HCT116 (cell line): ENCODE measurements at regions not wholly inside any gene's neighbourhood (a gene's known extent, or its start where the extent isn't known, plus 50 kb on each side); places are given as distances from the start of the nearest gene placed in this dataset.

Experiments used
- ATAC-seq: fragments of 200-7000 bp; cut with Tn5 transposase; 2 replicates; pipeline ENCODE4 v1.9.1; 2020; ENCODE audit warnings: mild to moderate bottlenecking, moderate library complexity
- BruUV-seq: library from RNA; stranded (reverse); fragments of 400-500 nt; replicated peaks from 2 replicates; lab custom pipeline; 2021; lab: Mats Ljungman, UMichigan
- CTCF ChIA-PET: fragments of 300-600 bp; sonication (Branson Sonifier 250); formaldehyde crosslinking; loops from one replicate; lab custom pipeline; 2021; ENCODE audit warnings: antibody characterized with exemption; lab: Charles Lee
- POLR2A ChIA-PET: fragments of 300-600, 350-600 bp; sonication (Branson Sonifier 250); formaldehyde crosslinking; loops from one replicate; lab custom pipeline; 2021; ENCODE audit warnings: antibody characterized with exemption; lab: Charles Lee
- RAD21 ChIA-PET, 2 experiments: fragments of 300-600 bp; sonication (Branson Sonifier 250); formaldehyde crosslinking; loops; one replicate each; lab custom pipeline; 2023; ENCODE audit warnings: low total read pairs in 2 of 2; ENCODE audit not compliant: uncharacterized antibody in 2 of 2, unreplicated experiment in 2 of 2, low non-redundant PET in 1 of 2; lab: Charles Lee
- DNase-seq: peaks from one replicate; pipeline ENCODE4 v3.0.0-alpha.2; 2010; ENCODE audit warnings: low read depth, low spot score
- H2AFZ ChIP-seq: fragments of 200-600 bp; shearing (Covaris generic), sonication (generic); 2 replicates; pipeline ENCODE4 v1.6.1; 2017; ENCODE audit warnings: low read depth, mixed run types, mixed read lengths, antibody characterized with exemption, low read length; ENCODE audit not compliant: poor library complexity, severe bottlenecking
- H3K27ac ChIP-seq: 2 replicates; pipeline ENCODE4 v1.5.1; 2012; ENCODE audit warnings: low read depth, low read length
- H3K27me3 ChIP-seq: fragments of 200-600 bp; sonication (generic); 2 replicates; pipeline ENCODE4 v1.6.1; 2016; ENCODE audit warnings: mixed run types, low read length, mixed read lengths; ENCODE audit not compliant: insufficient read depth
- H3K36me3 ChIP-seq, 2 experiments: fragments of 200-500 bp in 1 of 2; fragments of 200-600 bp in 1 of 2; sonication (Bioruptor generic) in 1 of 2; sonication (generic) in 1 of 2; 2 replicates each; pipeline versions ENCODE4 v1.5.1 to v1.6.1; 2014 to 2016; ENCODE audit warnings: low read length in 2 of 2, inconsistent platforms in 1 of 2, mixed read lengths in 1 of 2, mixed run types in 1 of 2; ENCODE audit not compliant: insufficient read depth in 2 of 2, control insufficient read depth in 1 of 2
- H3K4me1 ChIP-seq, 2 experiments: fragments of 200-600 bp in 1 of 2; sonication (generic) in 1 of 2; 2 replicates each; pipeline versions ENCODE4 v1.5.1 to v1.6.1; 2012 to 2017; ENCODE audit warnings: low read length in 2 of 2, inconsistent platforms in 1 of 2, mild to moderate bottlenecking in 1 of 2, mixed read lengths in 1 of 2, mixed run types in 1 of 2, moderate library complexity in 1 of 2; ENCODE audit not compliant: insufficient read depth in 2 of 2, control insufficient read depth in 1 of 2
- H3K4me2 ChIP-seq: fragments of 200-600 bp; sonication (generic); 2 replicates; pipeline ENCODE4 v1.6.1; 2017; ENCODE audit warnings: mixed run types, low read length, mixed read lengths
- H3K4me3 ChIP-seq, 2 experiments: fragments of 200-600 bp in 1 of 2; sonication (generic) in 1 of 2; replicated peaks in 1 of 2; 2 replicates each; pipeline ENCODE4 v1.5.1; 2011 to 2016; ENCODE audit warnings: low read length in 2 of 2, control low read depth in 1 of 2, low read depth in 1 of 2, mild to moderate bottlenecking in 1 of 2, mixed read lengths in 1 of 2, mixed run types in 1 of 2
- H3K79me2 ChIP-seq: fragments of 200-600 bp; sonication (generic); 2 replicates; pipeline ENCODE4 v1.6.1; 2017; ENCODE audit warnings: mild to moderate bottlenecking, mixed run types, low read length, moderate library complexity, mixed read lengths; ENCODE audit not compliant: insufficient read depth
- H3K9ac ChIP-seq: fragments of 200-600 bp; sonication (generic); 2 replicates; pipeline ENCODE4 v1.6.1; 2016; ENCODE audit warnings: low read length, mixed read lengths
- H3K9me2 ChIP-seq: fragments of 200-600 bp; sonication (generic), shearing (Covaris generic); 2 replicates; pipeline ENCODE4 v1.6.1; 2017; ENCODE audit warnings: mixed run types, mild to moderate bottlenecking, moderate library complexity; ENCODE audit not compliant: insufficient read depth
- H3K9me3 ChIP-seq, 2 experiments: fragments of 200-500 bp in 1 of 2; fragments of 200-600 bp in 1 of 2; sonication (Bioruptor generic) in 1 of 2; sonication (generic) in 1 of 2; 2 replicates each; pipeline ENCODE4 v1.6.1; 2014 to 2017; ENCODE audit warnings: low read length in 2 of 2, mixed read lengths in 2 of 2, inconsistent platforms in 1 of 2, low read depth in 1 of 2, mild to moderate bottlenecking in 1 of 2, mixed run types in 1 of 2, moderate library complexity in 1 of 2; ENCODE audit not compliant: control insufficient read depth in 1 of 2, insufficient read depth in 1 of 2
- H4K20me1 ChIP-seq: fragments of 200-600 bp; sonication (generic), shearing (Covaris generic); 2 replicates; pipeline ENCODE4 v1.6.1; 2017; ENCODE audit warnings: mixed run types, mild to moderate bottlenecking, moderate library complexity; ENCODE audit not compliant: insufficient read depth
- ATF3 ChIP-seq: IDR thresholded peaks from 2 replicates; pipeline ENCODE4 v1.6.1; 2012
- MAX ChIP-seq: IDR thresholded peaks from 2 replicates; pipeline ENCODE4 v1.6.1; 2012
- POLR2A ChIP-seq: IDR thresholded peaks from 2 replicates; pipeline ENCODE4 v1.7.0; 2011; ENCODE audit warnings: borderline replicate concordance; ENCODE audit not compliant: insufficient read depth, insufficient read length; ENCODE audit errors: extremely low read depth
- POLR2AphosphoS5 ChIP-seq: IDR thresholded peaks from 2 replicates; pipeline ENCODE4 v1.6.1; 2011; ENCODE audit warnings: mild to moderate bottlenecking, low read depth, low read length, moderate library complexity
- YY1 ChIP-seq: IDR thresholded peaks from 2 replicates; pipeline ENCODE4 v1.6.1; 2011; ENCODE audit warnings: low read length, low read depth, moderate library complexity, mild to moderate bottlenecking; ENCODE audit not compliant: insufficient replicate concordance; ENCODE audit errors: extremely low read depth
- ZFX ChIP-seq: fragments of 450-650 bp; IDR thresholded peaks from 2 replicates; pipeline ENCODE4 v1.6.1; 2017
- intact Hi-C: fragments of 100-400 bp; cut with micrococcal nuclease; formaldehyde crosslinking; loops from 2 replicates; pipeline ENCODE4 v1.10.0; 2022

- peak; percentile 62 for TF ChIP-seq MAX
- TF ChIP-seq ATF3 = no peak
- peak; percentile 46 for TF ChIP-seq POLR2A
Measured at GRCh38 chr14:71320107-71320733, 413.0 kb downstream of the PCNX1 start, which contains the start of gene SIPA1L1 (continued).

- TF ChIP-seq YY1 (no peak), POLR2AphosphoS5 (peak; percentile 19; the same call in 1 of the 2 replicates), ZFX (peak; percentile 69)
- TF ChIP-seq, all 23 proteins: peak for 2
- intact Hi-C loops = loop anchor here (5.0 kb wide), 1 partner anchor 431 kb away; no protein-coding TSS in a partner anchor
- H3K9me2 ChIP-seq = no peaks in the 10 kb centered on the region
- H3K4me2 ChIP-seq = peak overlapping the region; percentile 97
- H3K27ac ChIP-seq = peak overlapping the region; percentile 93
- H2AFZ ChIP-seq = peak overlapping the region; percentile 16
- ChIA-PET CTCF (interaction anchor here (1.1 to 1.6 kb wide), 2 partner anchors 430 to 432 kb away, joined by 3 to 4 read pairs; no protein-coding TSS in a partner anchor), RAD21 (interaction anchor here in 1 of 2 experiments (0.8 kb wide), 1 partner anchor 491 kb away, joined by 4 read pairs; no protein-coding TSS in a partner anchor), POLR2A (interaction anchor here (0.8 kb wide), 2 partner anchors 19 to 780 kb away, joined by 3 to 7 read pairs; no protein-coding TSS in a partner anchor)
- H3K9me3 ChIP-seq = no peaks in the 10 kb centered on the region
- H3K36me3 ChIP-seq = no peaks in the 10 kb centered on the region
- H3K27me3 ChIP-seq = no peaks in the 10 kb centered on the region
- DNase-seq (no peak), ATAC-seq (peak; percentile 40)
- no TSS peak for BruUV-seq
- peaks cover 48% of the 10 kb centered on the region for H3K79me2 ChIP-seq
- H3K4me1 ChIP-seq = peaks cover 18 to 25% of the 10 kb centered on the region in 2 experiments
- peaks cover 14% of the 10 kb centered on the region; the same call in 1 of the 2 replicates for H4K20me1 ChIP-seq
- H3K4me3 ChIP-seq = peak overlapping the region; percentile 81 to 92
- H3K9ac ChIP-seq = peak overlapping the region; percentile 85
Measured at GRCh38 chr14:71320734-71321573, 413.7 kb downstream of the PCNX1 start.
